ENCODE measurements at regions not wholly inside any gene's neighbourhood (a gene's known extent, or its start where the extent isn't known, plus 50 kb on each side); places are given as distances from the start of the nearest gene placed in this dataset.
"Not testable (repeated sequence)": the region's sequence is repeated elsewhere in the genome, so short reads cannot be mapped to it uniquely, and the experiment has no call there.

DNA sequence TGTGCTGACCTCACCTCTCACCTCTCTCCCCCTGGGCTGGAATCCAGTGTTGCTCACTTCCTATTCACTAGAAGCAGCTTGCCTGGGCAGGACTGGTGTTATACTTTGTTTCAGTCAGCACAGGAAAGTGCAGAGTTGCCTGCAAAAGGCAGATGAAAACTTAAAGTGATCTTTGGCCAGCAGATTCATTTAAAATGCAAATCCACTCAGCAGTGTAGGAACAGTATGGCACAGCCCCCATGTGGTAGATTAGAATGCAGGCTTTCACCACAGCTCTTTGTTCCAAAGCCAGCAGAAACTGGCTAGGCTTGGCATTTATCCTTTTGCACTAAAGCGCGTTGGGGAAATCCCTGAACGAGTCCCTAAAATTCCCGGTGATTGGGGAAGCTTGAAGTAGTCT is 301.2 kb downstream of the OR4C45 start:
- no peaks in the 10 kb centered on the region for H3K36me3 Mint-ChIP-seq (ENCODE audit: low read depth)
- peaks cover 32% of the 10 kb centered on the region for H3K9me3 Mint-ChIP-seq
- no peaks in the 10 kb centered on the region for H3K4me1 Mint-ChIP-seq (ENCODE audit: low read depth)
- no peak for DNase-seq
- no peaks in the 10 kb centered on the region for H3K27me3 Mint-ChIP-seq
- no peak overlapping the region for H3K27ac Mint-ChIP-seq
- H3K4me3 Mint-ChIP-seq, result no peak overlapping the region

GRCh38 chr11:50337432-50337831 is 304.8 kb downstream of the OR4C45 start:
- not testable (repeated sequence) for H3K4me3 Mint-ChIP-seq; H3K27ac Mint-ChIP-seq; DNase-seq; H3K4me1 Mint-ChIP-seq (ENCODE audit: low read depth); H3K36me3 Mint-ChIP-seq (ENCODE audit: low read depth); H3K27me3 Mint-ChIP-seq
- peaks cover 35% of the 10 kb centered on the region for H3K9me3 Mint-ChIP-seq

DNA sequence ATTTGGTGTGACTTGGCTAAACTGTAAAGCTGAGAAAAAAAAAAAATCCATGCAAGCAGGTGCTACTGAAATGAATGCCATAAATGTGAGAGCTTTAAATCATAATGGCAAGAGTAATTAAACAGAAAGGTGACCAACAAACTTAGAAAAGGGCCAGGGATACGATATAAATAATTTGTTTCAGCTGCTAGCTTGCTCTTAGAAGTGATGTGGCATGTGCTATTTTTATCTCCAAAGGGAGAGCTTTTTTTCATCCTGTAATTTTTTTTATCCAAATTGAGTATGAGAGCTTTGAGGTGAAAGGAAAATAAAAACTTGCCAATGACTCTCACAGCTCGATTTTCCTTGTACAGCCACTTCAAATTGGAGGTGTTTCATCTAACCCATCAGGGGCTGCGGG is 315.3 kb downstream of the OR4C45 start:
- H3K27me3 Mint-ChIP-seq; DNase-seq; H3K4me1 Mint-ChIP-seq (ENCODE audit: low read depth); H3K9me3 Mint-ChIP-seq; H3K36me3 Mint-ChIP-seq (ENCODE audit: low read depth); H3K4me3 Mint-ChIP-seq; H3K27ac Mint-ChIP-seq: not testable (repeated sequence)

GRCh38 chr11:50379484-50379883 is 346.8 kb downstream of the OR4C45 start:
- H3K9me3 Mint-ChIP-seq, result peaks cover 37% of the 10 kb centered on the region
- H3K4me3 Mint-ChIP-seq, result no peak overlapping the region
- no peak overlapping the region for H3K27ac Mint-ChIP-seq
- peaks cover 4% of the 10 kb centered on the region for H3K36me3 Mint-ChIP-seq (ENCODE audit: low read depth)
- DNase-seq, result no peak
- no peaks in the 10 kb centered on the region for H3K4me1 Mint-ChIP-seq (ENCODE audit: low read depth)
- H3K27me3 Mint-ChIP-seq, result no peaks in the 10 kb centered on the region

DNA sequence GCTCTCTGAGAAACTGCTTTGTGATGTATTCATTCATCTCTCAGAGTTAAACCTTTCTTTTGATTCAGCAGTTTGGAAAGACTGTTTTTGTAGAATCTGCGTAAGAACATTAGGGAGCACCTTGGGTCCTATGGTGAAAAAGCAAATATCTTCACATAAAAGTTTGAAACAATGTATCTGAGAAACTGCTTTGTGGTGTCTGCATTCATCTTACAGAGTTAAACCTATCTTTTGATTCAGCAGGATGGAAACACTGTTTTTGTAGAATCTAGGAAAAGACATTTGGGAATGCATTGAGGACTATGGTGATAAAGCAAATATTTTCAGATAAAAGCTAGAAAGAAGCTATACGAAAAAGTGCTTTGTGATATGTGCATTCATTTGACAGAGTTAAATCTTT is 361.3 kb downstream of the OR4C45 start:
- no peak overlapping the region for H3K4me3 Mint-ChIP-seq
- H3K27ac Mint-ChIP-seq, result no peak overlapping the region
- no peak for DNase-seq
- no peaks in the 10 kb centered on the region for H3K4me1 Mint-ChIP-seq (ENCODE audit: low read depth)
- peaks cover 4% of the 10 kb centered on the region for H3K36me3 Mint-ChIP-seq (ENCODE audit: low read depth)
- peaks cover 51% of the 10 kb centered on the region for H3K9me3 Mint-ChIP-seq
- no peaks in the 10 kb centered on the region for H3K27me3 Mint-ChIP-seq

DNA sequence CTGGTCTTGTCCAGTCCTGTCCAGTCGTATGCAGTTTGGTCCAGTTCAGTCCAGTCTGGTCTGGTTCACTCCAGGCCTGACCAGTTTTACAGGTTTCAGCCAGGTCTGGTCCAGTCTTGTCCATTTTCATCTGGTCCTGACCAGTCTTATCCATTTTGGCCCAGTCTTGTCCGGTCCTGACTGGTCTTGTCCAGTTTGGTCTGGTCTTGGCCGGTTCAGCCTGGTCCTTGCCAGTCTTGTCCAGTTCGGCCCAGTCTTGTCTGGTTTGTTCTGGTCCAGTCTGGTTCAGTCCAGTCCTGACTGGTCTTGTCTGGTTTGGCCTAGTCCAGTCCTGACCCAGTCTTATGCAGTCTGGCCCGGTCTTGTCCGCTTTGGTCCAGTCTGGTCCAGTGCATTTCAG is 380.2 kb downstream of the OR4C45 start:
- H3K9me3 Mint-ChIP-seq, result peaks cover 37% of the 10 kb centered on the region
- H3K4me3 Mint-ChIP-seq, result no peak overlapping the region
- no peaks in the 10 kb centered on the region for H3K4me1 Mint-ChIP-seq (ENCODE audit: low read depth)
- no peak overlapping the region for H3K27ac Mint-ChIP-seq
- no peak for DNase-seq
- H3K36me3 Mint-ChIP-seq (ENCODE audit: low read depth), result no peaks in the 10 kb centered on the region
- no peaks in the 10 kb centered on the region for H3K27me3 Mint-ChIP-seq

- H3K36me3 Mint-ChIP-seq (ENCODE audit: low read depth), result no peaks in the 10 kb centered on the region
- peaks cover 12% of the 10 kb centered on the region for H3K9me3 Mint-ChIP-seq
- DNase-seq, result no peak
Observed at GRCh38 chr11:50423208-50423607, 390.5 kb downstream of the OR4C45 start.

More at GRCh38 chr11:50423208-50423607, 390.5 kb downstream of the OR4C45 start:
- Mint-ChIP-seq H3K4me1 (ENCODE audit: low read depth) (no peaks in the 10 kb centered on the region), H3K27me3 (no peaks in the 10 kb centered on the region), H3K4me3 (no peak overlapping the region), H3K27ac (no peak overlapping the region)

Measured in activated T-cell treated with anti-CD3 and anti-CD28 coated beads, Interleukin-2, amount 50 U/mL, for 24 hours (primary cell).